WTC11 (cell line): ENCODE measurements at regions not wholly inside any gene's neighbourhood (a gene's known extent, or its start where the extent isn't known, plus 50 kb on each side); places are given as distances from the start of the nearest gene placed in this dataset.

Experiments
- ATF1 ChIP-seq: sonication (generic); formaldehyde crosslinking; IDR thresholded peaks from 2 replicates; pipeline ENCODE4 v1.8.1; 2023; ENCODE audit warnings: mild to moderate bottlenecking, moderate library complexity, missing genetic modification reagents
- CREB1 ChIP-seq: sonication (generic); formaldehyde crosslinking; IDR thresholded peaks from 2 replicates; pipeline ENCODE4 v1.8.0; 2023; ENCODE audit warnings: mild to moderate bottlenecking, missing genetic modification reagents
- GRHL2 ChIP-seq: fragments of 250-450 bp; sonication (Bioruptor Pico); IDR thresholded peaks from 2 replicates; pipeline ENCODE4 v1.8.0; 2022; ENCODE audit warnings: mild to moderate bottlenecking, moderate library complexity; ENCODE audit not compliant: insufficient replicate concordance, severe bottlenecking
- RORB ChIP-seq: fragments of 250-450 bp; sonication (Bioruptor Pico); IDR thresholded peaks from 2 replicates; pipeline ENCODE4 v1.9.0; 2021; ENCODE audit warnings: mild to moderate bottlenecking
- SP1 ChIP-seq: sonication (generic); formaldehyde crosslinking; conservative IDR thresholded peaks from 2 replicates; pipeline ENCODE4 v1.8.1; 2022; ENCODE audit warnings: missing genetic modification reagents
- TEAD1 ChIP-seq: sonication (generic); formaldehyde crosslinking; IDR thresholded peaks from 2 replicates; pipeline ENCODE4 v1.8.0; 2022; ENCODE audit warnings: mild to moderate bottlenecking, missing genetic modification reagents
- TP53 ChIP-seq: sonication (generic); formaldehyde crosslinking; IDR thresholded peaks from 2 replicates; pipeline ENCODE4 v1.8.1; 2023; ENCODE audit warnings: mild to moderate bottlenecking, missing genetic modification reagents
- ZNF219 ChIP-seq: sonication (generic); formaldehyde crosslinking; IDR thresholded peaks from 2 replicates; pipeline ENCODE4 v1.8.0; 2023; ENCODE audit warnings: missing genetic modification reagents, mild to moderate bottlenecking, borderline replicate concordance
- TF ChIP-seq, protein P1 (sequence below): sonication (generic); formaldehyde crosslinking; IDR thresholded peaks from 2 replicates; pipeline ENCODE4 v1.8.1; 2022; ENCODE audit warnings: low read depth, missing genetic modification reagents, borderline replicate concordance
- TF ChIP-seq, protein P2 (sequence below): fragments of 250-450 bp; sonication (Bioruptor Pico); IDR thresholded peaks from 2 replicates; pipeline ENCODE4 v2.1.2; 2022; ENCODE audit warnings: mild to moderate bottlenecking, moderate library complexity
- TF ChIP-seq, protein P3 (sequence below): fragments of 250-450 bp; sonication (Bioruptor Pico); conservative IDR thresholded peaks from 2 replicates; pipeline ENCODE4 v1.9.0; 2021; ENCODE audit warnings: mild to moderate bottlenecking
- TF ChIP-seq, protein P4 (sequence below): sonication (generic); formaldehyde crosslinking; IDR thresholded peaks from 2 replicates; pipeline ENCODE4 v1.8.0; 2023; ENCODE audit warnings: mild to moderate bottlenecking, missing genetic modification reagents
- TF ChIP-seq, protein P5 (sequence below): sonication (generic); formaldehyde crosslinking; IDR thresholded peaks from 2 replicates; pipeline ENCODE4 v1.8.1; 2022; ENCODE audit warnings: mild to moderate bottlenecking, moderate library complexity, missing genetic modification reagents

DNA sequence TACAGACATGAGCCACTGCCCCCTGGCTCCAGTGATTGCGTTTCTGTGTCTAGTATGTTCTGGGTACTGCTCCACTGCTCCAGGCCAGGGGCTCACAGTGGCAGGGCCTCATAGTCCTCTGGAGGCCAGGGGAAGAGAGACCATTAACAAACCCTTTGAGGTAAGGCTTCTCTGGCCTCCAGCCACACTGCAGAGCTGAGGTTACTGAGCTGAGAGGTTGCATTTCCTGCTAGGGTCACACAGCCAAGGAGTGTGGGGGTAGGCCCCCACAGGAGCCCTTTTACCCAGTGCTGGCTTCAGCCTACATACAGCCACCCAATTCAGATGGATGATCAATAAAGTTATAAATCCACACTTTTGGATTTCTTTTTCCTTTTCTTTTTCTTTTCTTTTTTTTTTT, 50.4 kb upstream of the DLX4 start (continued):
- TF ChIP-seq, protein P1, sequence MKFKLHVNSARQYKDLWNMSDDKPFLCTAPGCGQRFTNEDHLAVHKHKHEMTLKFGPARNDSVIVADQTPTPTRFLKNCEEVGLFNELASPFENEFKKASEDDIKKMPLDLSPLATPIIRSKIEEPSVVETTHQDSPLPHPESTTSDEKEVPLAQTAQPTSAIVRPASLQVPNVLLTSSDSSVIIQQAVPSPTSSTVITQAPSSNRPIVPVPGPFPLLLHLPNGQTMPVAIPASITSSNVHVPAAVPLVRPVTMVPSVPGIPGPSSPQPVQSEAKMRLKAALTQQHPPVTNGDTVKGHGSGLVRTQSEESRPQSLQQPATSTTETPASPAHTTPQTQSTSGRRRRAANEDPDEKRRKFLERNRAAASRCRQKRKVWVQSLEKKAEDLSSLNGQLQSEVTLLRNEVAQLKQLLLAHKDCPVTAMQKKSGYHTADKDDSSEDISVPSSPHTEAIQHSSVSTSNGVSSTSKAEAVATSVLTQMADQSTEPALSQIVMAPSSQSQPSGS: no peak
- TF ChIP-seq ATF1 (CRISPR knock-in tag): no peak
- TF ChIP-seq, protein P2, sequence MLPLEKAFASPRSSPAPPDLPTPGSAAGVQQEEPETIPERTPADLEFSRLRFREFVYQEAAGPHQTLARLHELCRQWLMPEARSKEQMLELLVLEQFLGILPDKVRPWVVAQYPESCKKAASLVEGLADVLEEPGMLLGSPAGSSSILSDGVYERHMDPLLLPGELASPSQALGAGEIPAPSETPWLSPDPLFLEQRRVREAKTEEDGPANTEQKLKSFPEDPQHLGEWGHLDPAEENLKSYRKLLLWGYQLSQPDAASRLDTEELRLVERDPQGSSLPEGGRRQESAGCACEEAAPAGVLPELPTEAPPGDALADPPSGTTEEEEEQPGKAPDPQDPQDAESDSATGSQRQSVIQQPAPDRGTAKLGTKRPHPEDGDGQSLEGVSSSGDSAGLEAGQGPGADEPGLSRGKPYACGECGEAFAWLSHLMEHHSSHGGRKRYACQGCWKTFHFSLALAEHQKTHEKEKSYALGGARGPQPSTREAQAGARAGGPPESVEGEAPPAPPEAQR (CRISPR knock-in tag): no peak
- TF ChIP-seq CREB1: no peak
- TF ChIP-seq, protein P3, sequence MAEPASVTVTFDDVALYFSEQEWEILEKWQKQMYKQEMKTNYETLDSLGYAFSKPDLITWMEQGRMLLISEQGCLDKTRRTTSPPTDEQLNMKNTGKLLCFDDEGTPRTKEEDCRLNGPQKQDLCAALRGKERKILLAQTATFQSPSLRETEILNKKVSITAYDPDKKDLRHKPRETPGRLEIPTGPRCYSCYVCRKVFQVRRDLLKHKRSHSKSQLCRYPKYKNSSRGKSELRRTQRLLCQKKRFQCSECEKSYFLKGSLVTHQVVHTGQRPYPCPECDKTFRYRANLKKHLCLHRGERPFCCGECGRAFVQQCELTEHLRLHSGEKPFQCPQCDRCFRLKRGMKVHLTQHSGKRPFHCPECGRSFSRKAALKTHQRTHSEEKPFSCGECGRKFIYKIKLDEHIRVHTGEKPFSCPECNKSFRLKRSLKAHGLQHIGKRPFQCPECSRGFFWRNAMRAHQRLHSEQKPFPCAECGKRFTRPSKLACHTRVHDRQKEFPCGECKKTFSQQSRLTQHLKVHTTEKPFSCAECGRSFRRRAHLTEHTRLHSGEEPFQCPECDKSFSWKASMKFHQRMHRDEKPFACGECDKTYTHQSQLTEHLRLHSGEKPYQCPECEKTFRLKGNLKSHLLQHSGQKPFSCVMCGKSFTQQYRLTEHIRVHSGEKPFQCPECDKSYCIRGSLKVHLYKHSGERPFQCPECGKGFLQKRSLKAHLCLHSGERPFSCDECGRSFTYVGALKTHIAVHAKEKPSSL (CRISPR knock-in tag): no peak
- TF ChIP-seq, protein P4, sequence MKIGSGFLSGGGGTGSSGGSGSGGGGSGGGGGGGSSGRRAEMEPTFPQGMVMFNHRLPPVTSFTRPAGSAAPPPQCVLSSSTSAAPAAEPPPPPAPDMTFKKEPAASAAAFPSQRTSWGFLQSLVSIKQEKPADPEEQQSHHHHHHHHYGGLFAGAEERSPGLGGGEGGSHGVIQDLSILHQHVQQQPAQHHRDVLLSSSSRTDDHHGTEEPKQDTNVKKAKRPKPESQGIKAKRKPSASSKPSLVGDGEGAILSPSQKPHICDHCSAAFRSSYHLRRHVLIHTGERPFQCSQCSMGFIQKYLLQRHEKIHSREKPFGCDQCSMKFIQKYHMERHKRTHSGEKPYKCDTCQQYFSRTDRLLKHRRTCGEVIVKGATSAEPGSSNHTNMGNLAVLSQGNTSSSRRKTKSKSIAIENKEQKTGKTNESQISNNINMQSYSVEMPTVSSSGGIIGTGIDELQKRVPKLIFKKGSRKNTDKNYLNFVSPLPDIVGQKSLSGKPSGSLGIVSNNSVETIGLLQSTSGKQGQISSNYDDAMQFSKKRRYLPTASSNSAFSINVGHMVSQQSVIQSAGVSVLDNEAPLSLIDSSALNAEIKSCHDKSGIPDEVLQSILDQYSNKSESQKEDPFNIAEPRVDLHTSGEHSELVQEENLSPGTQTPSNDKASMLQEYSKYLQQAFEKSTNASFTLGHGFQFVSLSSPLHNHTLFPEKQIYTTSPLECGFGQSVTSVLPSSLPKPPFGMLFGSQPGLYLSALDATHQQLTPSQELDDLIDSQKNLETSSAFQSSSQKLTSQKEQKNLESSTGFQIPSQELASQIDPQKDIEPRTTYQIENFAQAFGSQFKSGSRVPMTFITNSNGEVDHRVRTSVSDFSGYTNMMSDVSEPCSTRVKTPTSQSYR (CRISPR knock-in tag): no peak
- no peak for TF ChIP-seq ZNF219
- TF ChIP-seq, protein P5, sequence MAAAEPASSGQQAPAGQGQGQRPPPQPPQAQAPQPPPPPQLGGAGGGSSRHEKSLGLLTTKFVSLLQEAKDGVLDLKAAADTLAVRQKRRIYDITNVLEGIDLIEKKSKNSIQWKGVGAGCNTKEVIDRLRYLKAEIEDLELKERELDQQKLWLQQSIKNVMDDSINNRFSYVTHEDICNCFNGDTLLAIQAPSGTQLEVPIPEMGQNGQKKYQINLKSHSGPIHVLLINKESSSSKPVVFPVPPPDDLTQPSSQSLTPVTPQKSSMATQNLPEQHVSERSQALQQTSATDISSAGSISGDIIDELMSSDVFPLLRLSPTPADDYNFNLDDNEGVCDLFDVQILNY (CRISPR knock-in tag): no peak
- TF ChIP-seq GRHL2 (CRISPR knock-in tag): no peak
- TF ChIP-seq SP1 (CRISPR knock-in tag): no peak
- TF ChIP-seq RORB (CRISPR knock-in tag): no peak
- TF ChIP-seq TP53 (CRISPR knock-in tag): no peak
- TF ChIP-seq TEAD1 (CRISPR knock-in tag): no peak
- TF ChIP-seq, all 79 proteins: peak for 0
